IMR-90 (cell line): ENCODE measurements at regions not wholly inside any gene's neighbourhood (a gene's known extent, or its start where the extent isn't known, plus 50 kb on each side); places are given as distances from the start of the nearest gene placed in this dataset.

Experiments used
- BHLHE40 ChIP-seq: fragments of 150-350 bp; IDR thresholded peaks from 2 replicates; pipeline ENCODE4 v1.6.1; 2016; ENCODE audit warnings: mild to moderate bottlenecking, low read depth, low read length
- CEBPB ChIP-seq: IDR thresholded peaks from 2 replicates; pipeline ENCODE4 v1.6.1; 2012; ENCODE audit warnings: low read depth, low read length, improper control_type of control experiment
- CTCF ChIP-seq: conservative IDR thresholded peaks from 2 replicates; pipeline ENCODE4 v1.5.1; 2012; ENCODE audit warnings: mild to moderate bottlenecking, low read depth, low read length, improper control_type of control experiment
- FOS ChIP-seq: fragments of 150-350 bp; IDR thresholded peaks from 2 replicates; pipeline ENCODE4 v1.6.1; 2016; ENCODE audit warnings: low read depth, low read length
- POLR2A ChIP-seq: IDR thresholded peaks from 2 replicates; pipeline ENCODE4 v1.6.1; 2012; ENCODE audit warnings: mild to moderate bottlenecking, low read depth, low read length

- TF ChIP-seq CTCF, result no peak
- no peak for TF ChIP-seq BHLHE40
- TF ChIP-seq CEBPB, result no peak
- TF ChIP-seq POLR2A, result no peak
- TF ChIP-seq FOS, result no peak
These were observed 765.3 kb upstream of the GRIA3 start for GRCh38 chrX:122418758-122419157.
